GM23338 (cell line): ENCODE measurements at regions not wholly inside any gene's neighbourhood (a gene's known extent, or its start where the extent isn't known, plus 50 kb on each side); places are given as distances from the start of the nearest gene placed in this dataset.

Experiments
- ATAC-seq: fragments of 200-7000 bp; cut with Tn5 transposase; 3 replicates; pipeline ENCODE4 v1.9.1; 2020
- DNase-seq: peaks from one replicate; pipeline ENCODE4 v3.0.0-alpha.2; 2015; ENCODE audit warnings: low spot score
- H2AFZ ChIP-seq: fragments of 200-600 bp; sonication (generic); 2 replicates; pipeline ENCODE4 v1.8.0; 2016; ENCODE audit warnings: antibody characterized with exemption, mild to moderate bottlenecking, moderate library complexity
- H3F3A ChIP-seq: fragments of 200-600 bp; sonication (generic); replicated peaks from 2 replicates; pipeline ENCODE4 v1.8.0; 2017; ENCODE audit warnings: antibody characterized with exemption, mixed run types, low read depth
- H3K27ac ChIP-seq: fragments of 200-600 bp; sonication (generic); 2 replicates; pipeline ENCODE4 v1.6.1; 2016; ENCODE audit warnings: low read depth
- H3K27me3 ChIP-seq: fragments of 200-600 bp; sonication (generic); 2 replicates; pipeline ENCODE4 v1.8.0; 2016; ENCODE audit warnings: mild to moderate bottlenecking, mixed run types, moderate library complexity; ENCODE audit not compliant: insufficient read depth
- H3K36me3 ChIP-seq: fragments of 200-600 bp; sonication (generic); 2 replicates; pipeline ENCODE4 v1.8.0; 2016; ENCODE audit warnings: mild to moderate bottlenecking; ENCODE audit not compliant: insufficient read depth
- H3K4me1 ChIP-seq: fragments of 200-600 bp; sonication (generic); 2 replicates; pipeline ENCODE4 v1.8.0; 2016; ENCODE audit warnings: mild to moderate bottlenecking, moderate library complexity; ENCODE audit not compliant: insufficient read depth
- H3K4me2 ChIP-seq: fragments of 200-600 bp; sonication (generic); 2 replicates; pipeline ENCODE4 v1.7.1; 2017; ENCODE audit warnings: mixed run types
- H3K4me3 ChIP-seq: fragments of 200-600 bp; sonication (generic); 2 replicates; pipeline ENCODE4 v1.6.1; 2016; ENCODE audit warnings: mixed run types
- H3K79me2 ChIP-seq: fragments of 200-600 bp; sonication (generic); replicated peaks from 2 replicates; pipeline ENCODE4 v1.8.0; 2017; ENCODE audit warnings: mild to moderate bottlenecking; ENCODE audit not compliant: insufficient read depth
- H3K9me2 ChIP-seq: fragments of 200-600 bp; sonication (generic); 2 replicates; pipeline ENCODE4 v1.8.0; 2017; ENCODE audit not compliant: insufficient read depth
- H4K20me1 ChIP-seq: fragments of 200-600 bp; sonication (generic); replicated peaks from 2 replicates; pipeline ENCODE4 v1.8.0; 2017; ENCODE audit warnings: mild to moderate bottlenecking; ENCODE audit not compliant: insufficient read depth
- H3K27ac Mint-ChIP-seq: 2 replicates; pipeline ENCODE4 v1.8.0; 2020; ENCODE audit warnings: inconsistent platforms, mild to moderate bottlenecking, moderate library complexity, mixed read lengths
- H3K27me3 Mint-ChIP-seq: 3 replicates; pipeline ENCODE4 v1.8.0; 2022; ENCODE audit warnings: low read depth, mild to moderate bottlenecking, moderate library complexity, mixed read lengths, inconsistent platforms; ENCODE audit not compliant: insufficient read depth, poor library complexity
- H3K36me3 Mint-ChIP-seq: 3 replicates; pipeline ENCODE4 v1.8.0; 2021; ENCODE audit warnings: low read depth, mild to moderate bottlenecking, inconsistent platforms, moderate library complexity, mixed read lengths
- H3K4me1 Mint-ChIP-seq: 3 replicates; pipeline ENCODE4 v1.8.0; 2020; ENCODE audit warnings: mild to moderate bottlenecking, inconsistent platforms, mixed read lengths
- H3K4me3 Mint-ChIP-seq: 3 replicates; pipeline ENCODE4 v1.8.0; 2021; ENCODE audit warnings: moderate library complexity, mild to moderate bottlenecking, inconsistent platforms, mixed read lengths
- H3K9me3 Mint-ChIP-seq: 3 replicates; pipeline ENCODE4 v1.8.0; 2020; ENCODE audit warnings: moderate library complexity, mild to moderate bottlenecking, inconsistent platforms, mixed read lengths
- CREB1 ChIP-seq: fragments of 250-450 bp; sonication (Bioruptor Pico); IDR thresholded peaks from 2 replicates; pipeline ENCODE4 v1.5.0; 2020; ENCODE audit warnings: low read depth, mild to moderate bottlenecking, moderate library complexity
- CTCF ChIP-seq, 2 experiments: fragments of 200-600 bp in 1 of 2; sonication (generic) in 1 of 2; conservative IDR thresholded peaks; 2 replicates each; pipeline versions ENCODE4 v1.5.1 to v1.6.1; 2016 to 2017; ENCODE audit warnings: antibody characterized with exemption in 2 of 2, low read depth in 2 of 2, mild to moderate bottlenecking in 2 of 2, moderate library complexity in 1 of 2
- ETS1 ChIP-seq: IDR thresholded peaks from 2 replicates; pipeline ENCODE4 v1.6.1; 2016; ENCODE audit warnings: antibody characterized with exemption
- EZH2 ChIP-seq: fragments of 200-600 bp; sonication (generic); IDR thresholded peaks from one replicate; pipeline ENCODE4 v1.8.0; 2017; ENCODE audit warnings: antibody characterized with exemption, mild to moderate bottlenecking, low read depth; ENCODE audit not compliant: unreplicated experiment
- EZH2phosphoT487 ChIP-seq: fragments of 200-600 bp; sonication (generic); IDR thresholded peaks from one replicate; pipeline ENCODE4 v1.8.1; 2018; ENCODE audit warnings: antibody characterized with exemption; ENCODE audit not compliant: unreplicated experiment
- JUNB ChIP-seq: IDR thresholded peaks from one replicate; pipeline ENCODE4 v1.6.1; 2016; ENCODE audit warnings: antibody characterized with exemption; ENCODE audit not compliant: unreplicated experiment
- NANOG ChIP-seq: IDR thresholded peaks from 2 replicates; pipeline ENCODE4 v1.6.1; 2016; ENCODE audit warnings: antibody characterized with exemption, borderline replicate concordance
- POLR2AphosphoS5 ChIP-seq: IDR thresholded peaks from 2 replicates; pipeline ENCODE4 v1.6.1; 2016; ENCODE audit warnings: antibody characterized with exemption, low read depth
- REST ChIP-seq: IDR thresholded peaks from one replicate; pipeline ENCODE4 v1.6.1; 2018; ENCODE audit warnings: antibody characterized with exemption; ENCODE audit not compliant: unreplicated experiment
- STAT1 ChIP-seq: IDR thresholded peaks from one replicate; pipeline ENCODE4 v1.6.1; 2016; ENCODE audit warnings: antibody characterized with exemption; ENCODE audit not compliant: unreplicated experiment
- ZNF114 ChIP-seq: fragments of 250-450 bp; sonication (Bioruptor Pico); IDR thresholded peaks from 2 replicates; pipeline ENCODE4 v1.5.0; 2020; ENCODE audit warnings: mild to moderate bottlenecking, moderate library complexity
- ZNF331 ChIP-seq: fragments of 250-450 bp; sonication (Bioruptor Pico); IDR thresholded peaks from 2 replicates; pipeline ENCODE4 v1.5.0; 2020; ENCODE audit warnings: low read depth, mild to moderate bottlenecking, moderate library complexity
- TF ChIP-seq, protein P1 (sequence below): fragments of 250-450 bp; sonication (Bioruptor Pico); IDR thresholded peaks from 2 replicates; pipeline ENCODE4 v1.5.0; 2020; ENCODE audit warnings: mild to moderate bottlenecking, moderate library complexity

DNA sequence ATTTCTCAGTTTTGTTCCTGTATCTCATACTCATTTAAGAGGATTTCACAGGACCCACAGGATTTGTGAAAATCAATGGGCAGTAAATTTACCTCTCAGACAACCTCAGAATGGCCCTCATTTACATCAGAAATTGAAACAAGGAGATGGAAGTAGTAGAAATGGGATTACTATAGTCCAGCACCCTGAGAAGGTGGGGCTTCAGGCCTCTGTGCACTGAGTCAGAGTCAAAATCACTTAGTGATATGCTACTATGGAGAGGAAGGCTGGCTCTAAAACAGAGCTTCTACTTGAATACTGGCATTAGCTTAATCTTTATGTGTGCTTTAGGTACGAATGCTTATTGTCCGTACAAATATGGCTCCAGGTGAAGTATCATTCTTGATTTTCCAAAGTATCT lies 159.3 kb downstream of the CEP120 start (continued):
- no peak for TF ChIP-seq ETS1
- TF ChIP-seq JUNB = no peak

GRCh38 chr5:123262216-123262823 lies 160.9 kb downstream of the CEP120 start:
- Histone ChIP-seq H3K9me2 (no peaks in the 10 kb centered on the region), H3K27me3 (no peaks in the 10 kb centered on the region), H3F3A (no peaks in the 10 kb centered on the region), H4K20me1 (no peaks in the 10 kb centered on the region), H3K36me3 (no peaks in the 10 kb centered on the region), H3K27ac (no peak overlapping the region), H3K4me3 (no peak overlapping the region), H3K79me2 (no peaks in the 10 kb centered on the region), H2AFZ (peak overlapping the region; percentile 75; the same call in 1 of the 2 replicates), H3K4me1 (peaks cover 18% of the 10 kb centered on the region), H3K4me2 (no peak overlapping the region)
- Mint-ChIP-seq H3K27ac (peak overlapping the region; percentile 15; the same call in 1 of the 2 replicates), H3K27me3 (no peaks in the 10 kb centered on the region), H3K4me1 (peaks cover 19% of the 10 kb centered on the region), H3K36me3 (peaks cover 10% of the 10 kb centered on the region), H3K4me3 (no peak overlapping the region), H3K9me3 (peaks cover 12% of the 10 kb centered on the region)
- ATAC-seq (no peak), DNase-seq (no peak)
- TF ChIP-seq REST (no peak), POLR2AphosphoS5 (no peak), JUNB (no peak), ZNF331 (no peak), CREB1 (CRISPR knock-in tag) (no peak), EZH2 (no peak), EZH2phosphoT487 (no peak), NANOG (no peak), ZNF114 (CRISPR knock-in tag) (no peak), CTCF (conservative IDR thresholded peaks at IDR 0.05; ENCODE audit: low read depth in 2 of 2) (no peak), STAT1 (no peak)
- TF ChIP-seq, protein P1, sequence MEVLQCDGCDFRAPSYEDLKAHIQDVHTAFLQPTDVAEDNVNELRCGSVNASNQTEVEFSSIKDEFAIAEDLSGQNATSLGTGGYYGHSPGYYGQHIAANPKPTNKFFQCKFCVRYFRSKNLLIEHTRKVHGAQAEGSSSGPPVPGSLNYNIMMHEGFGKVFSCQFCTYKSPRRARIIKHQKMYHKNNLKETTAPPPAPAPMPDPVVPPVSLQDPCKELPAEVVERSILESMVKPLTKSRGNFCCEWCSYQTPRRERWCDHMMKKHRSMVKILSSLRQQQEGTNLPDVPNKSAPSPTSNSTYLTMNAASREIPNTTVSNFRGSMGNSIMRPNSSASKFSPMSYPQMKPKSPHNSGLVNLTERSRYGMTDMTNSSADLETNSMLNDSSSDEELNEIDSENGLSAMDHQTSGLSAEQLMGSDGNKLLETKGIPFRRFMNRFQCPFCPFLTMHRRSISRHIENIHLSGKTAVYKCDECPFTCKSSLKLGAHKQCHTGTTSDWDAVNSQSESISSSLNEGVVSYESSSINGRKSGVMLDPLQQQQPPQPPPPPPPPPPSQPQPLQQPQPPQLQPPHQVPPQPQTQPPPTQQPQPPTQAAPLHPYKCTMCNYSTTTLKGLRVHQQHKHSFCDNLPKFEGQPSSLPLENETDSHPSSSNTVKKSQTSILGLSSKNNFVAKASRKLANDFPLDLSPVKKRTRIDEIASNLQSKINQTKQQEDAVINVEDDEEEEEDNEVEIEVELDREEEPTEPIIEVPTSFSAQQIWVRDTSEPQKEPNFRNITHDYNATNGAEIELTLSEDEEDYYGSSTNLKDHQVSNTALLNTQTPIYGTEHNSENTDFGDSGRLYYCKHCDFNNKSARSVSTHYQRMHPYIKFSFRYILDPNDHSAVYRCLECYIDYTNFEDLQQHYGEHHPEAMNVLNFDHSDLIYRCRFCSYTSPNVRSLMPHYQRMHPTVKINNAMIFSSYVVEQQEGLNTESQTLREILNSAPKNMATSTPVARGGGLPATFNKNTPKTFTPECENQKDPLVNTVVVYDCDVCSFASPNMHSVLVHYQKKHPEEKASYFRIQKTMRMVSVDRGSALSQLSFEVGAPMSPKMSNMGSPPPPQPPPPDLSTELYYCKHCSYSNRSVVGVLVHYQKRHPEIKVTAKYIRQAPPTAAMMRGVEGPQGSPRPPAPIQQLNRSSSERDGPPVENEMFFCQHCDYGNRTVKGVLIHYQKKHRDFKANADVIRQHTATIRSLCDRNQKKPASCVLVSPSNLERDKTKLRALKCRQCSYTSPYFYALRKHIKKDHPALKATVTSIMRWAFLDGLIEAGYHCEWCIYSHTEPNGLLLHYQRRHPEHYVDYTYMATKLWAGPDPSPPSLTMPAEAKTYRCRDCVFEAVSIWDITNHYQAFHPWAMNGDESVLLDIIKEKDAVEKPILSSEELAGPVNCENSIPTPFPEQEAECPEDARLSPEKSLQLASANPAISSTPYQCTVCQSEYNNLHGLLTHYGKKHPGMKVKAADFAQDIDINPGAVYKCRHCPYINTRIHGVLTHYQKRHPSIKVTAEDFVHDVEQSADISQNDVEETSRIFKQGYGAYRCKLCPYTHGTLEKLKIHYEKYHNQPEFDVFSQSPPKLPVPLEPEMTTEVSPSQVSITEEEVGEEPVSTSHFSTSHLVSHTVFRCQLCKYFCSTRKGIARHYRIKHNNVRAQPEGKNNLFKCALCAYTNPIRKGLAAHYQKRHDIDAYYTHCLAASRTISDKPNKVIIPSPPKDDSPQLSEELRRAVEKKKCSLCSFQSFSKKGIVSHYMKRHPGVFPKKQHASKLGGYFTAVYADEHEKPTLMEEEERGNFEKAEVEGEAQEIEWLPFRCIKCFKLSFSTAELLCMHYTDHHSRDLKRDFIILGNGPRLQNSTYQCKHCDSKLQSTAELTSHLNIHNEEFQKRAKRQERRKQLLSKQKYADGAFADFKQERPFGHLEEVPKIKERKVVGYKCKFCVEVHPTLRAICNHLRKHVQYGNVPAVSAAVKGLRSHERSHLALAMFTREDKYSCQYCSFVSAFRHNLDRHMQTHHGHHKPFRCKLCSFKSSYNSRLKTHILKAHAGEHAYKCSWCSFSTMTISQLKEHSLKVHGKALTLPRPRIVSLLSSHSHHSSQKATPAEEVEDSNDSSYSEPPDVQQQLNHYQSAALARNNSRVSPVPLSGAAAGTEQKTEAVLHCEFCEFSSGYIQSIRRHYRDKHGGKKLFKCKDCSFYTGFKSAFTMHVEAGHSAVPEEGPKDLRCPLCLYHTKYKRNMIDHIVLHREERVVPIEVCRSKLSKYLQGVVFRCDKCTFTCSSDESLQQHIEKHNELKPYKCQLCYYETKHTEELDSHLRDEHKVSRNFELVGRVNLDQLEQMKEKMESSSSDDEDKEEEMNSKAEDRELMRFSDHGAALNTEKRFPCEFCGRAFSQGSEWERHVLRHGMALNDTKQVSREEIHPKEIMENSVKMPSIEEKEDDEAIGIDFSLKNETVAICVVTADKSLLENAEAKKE = no peak
